NCI-H1930 (cell line): ENCODE measurements at regions not wholly inside any gene's neighbourhood (a gene's known extent, or its start where the extent isn't known, plus 50 kb on each side); places are given as distances from the start of the nearest gene placed in this dataset.
A peak's percentile ranks its signal among the peaks of the same experiment; 100 is the strongest.

Experiments
- DNase-seq, 2 experiments: peaks; one replicate each; lab custom pipeline; 2025; lab: John Stamatoyannopoulos, UW

- no peak for DNase-seq
Measured at GRCh38 chr10:131445623-131446022, 134.1 kb upstream of the TCERG1L start.

DNA sequence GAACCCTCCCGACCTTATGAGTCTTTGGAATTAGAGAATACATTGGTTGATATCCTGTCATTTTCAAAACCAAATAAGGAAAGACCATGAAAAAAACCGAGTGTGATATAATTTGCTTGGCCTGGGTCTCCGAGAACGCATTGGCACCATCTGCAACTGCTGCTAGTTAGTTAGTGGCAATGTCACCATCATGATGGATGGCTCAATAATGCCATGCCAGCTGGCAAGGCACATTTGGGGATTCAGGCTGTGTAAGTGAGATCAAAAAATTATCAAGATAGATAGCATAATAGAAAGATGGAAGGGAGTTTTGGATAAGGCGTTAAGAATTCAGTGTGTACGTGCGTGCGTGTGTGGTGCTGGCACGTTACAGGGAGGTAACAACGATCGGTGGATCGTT is 134.7 kb upstream of the TCERG1L start:
- DNase-seq = no peak

- no peak for DNase-seq
Measured at GRCh38 chr10:131448171-131448570, 136.7 kb upstream of the TCERG1L start.

DNA sequence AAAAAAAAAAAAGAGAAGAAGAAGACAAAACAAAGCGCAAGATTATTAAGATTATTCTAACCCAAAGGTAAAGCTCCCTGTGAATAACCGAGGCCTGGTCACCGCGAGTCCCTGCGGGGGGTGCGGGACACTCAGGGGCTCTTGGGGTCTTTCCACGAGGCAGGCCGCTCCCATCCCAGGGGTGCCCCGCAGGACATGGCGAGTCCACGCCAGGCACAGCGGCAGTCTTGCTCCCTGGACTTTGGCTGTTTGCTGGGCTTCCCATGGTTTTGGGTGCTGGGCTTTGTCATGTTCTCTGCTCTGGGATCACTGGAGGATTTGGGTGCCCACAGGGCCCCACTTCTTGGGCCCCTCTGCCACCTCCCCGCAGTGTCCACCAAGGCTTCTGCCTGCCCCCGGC is 137.4 kb upstream of the TCERG1L start:
- DNase-seq = no peak

GRCh38 chr10:131450216-131450765 is 138.8 kb upstream of the TCERG1L start:
- no peak for DNase-seq

DNA sequence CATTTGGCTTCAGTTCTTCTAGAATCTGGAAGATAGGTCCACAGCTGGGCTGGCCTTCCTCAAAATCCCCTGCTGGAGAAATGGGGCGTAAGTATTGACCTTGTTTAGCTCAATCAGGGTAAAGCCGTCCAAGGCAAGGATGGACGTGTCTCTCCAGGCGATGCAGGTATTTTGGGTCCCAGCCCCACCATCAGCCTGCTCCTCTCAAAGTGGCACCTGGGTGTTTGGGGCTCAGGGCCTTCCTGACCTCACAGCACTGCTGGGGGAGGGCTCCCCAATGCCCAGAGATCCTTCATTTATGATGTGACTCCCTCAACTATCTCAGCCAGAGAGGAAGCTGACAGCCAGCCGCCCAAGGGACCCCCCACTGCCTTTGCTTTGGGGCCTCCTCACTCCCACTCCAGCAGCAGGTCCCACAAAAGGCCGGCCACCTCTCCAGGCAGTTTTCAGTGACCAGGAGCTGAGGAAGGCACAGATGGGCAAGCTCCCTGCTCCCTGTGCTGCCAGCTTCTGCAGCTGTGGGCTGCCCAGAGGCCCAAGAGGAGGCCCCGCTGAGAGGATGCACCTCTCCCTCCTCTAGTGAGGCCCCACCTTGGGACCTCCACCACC is 140.0 kb upstream of the TCERG1L start:
- no peak for DNase-seq

DNA sequence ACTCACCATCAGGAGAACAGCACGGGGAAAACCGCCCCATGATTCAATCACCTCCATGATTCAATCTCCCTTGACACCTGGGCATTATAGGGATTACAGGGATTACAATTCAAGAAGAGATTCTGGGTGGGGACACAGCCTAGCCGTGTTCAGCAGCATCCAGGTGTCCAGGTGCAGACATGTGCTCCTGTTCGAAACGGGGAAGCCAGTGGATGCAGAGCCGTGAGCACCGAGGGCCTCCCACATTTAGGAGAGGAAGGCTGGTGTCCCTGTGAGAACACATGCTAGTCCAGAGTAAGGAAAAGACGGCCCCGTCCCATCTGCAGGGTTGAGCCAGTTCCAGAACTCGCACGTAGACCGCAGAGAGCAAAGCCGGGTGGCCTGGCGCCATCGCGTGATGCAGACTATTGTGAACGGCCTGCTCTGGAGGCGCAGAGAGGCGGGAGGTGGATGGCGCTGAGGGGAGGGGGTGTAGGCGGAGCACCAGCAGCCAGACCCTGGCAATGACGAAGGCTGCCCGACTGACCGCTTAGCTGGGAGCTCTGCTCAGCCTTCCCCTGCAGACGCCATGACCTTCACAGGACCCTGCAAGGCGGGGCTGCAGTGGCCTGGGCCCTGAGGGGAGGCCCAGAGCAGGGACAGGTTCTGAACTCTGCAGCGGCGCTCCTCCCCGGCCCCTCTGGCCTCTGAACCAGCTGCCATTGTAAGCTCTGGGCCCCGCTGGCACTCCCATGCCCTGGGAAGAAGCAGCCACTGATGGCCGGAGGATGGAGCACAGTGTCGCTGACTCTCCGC is 141.6 kb upstream of the TCERG1L start:
- no peak for DNase-seq

DNA sequence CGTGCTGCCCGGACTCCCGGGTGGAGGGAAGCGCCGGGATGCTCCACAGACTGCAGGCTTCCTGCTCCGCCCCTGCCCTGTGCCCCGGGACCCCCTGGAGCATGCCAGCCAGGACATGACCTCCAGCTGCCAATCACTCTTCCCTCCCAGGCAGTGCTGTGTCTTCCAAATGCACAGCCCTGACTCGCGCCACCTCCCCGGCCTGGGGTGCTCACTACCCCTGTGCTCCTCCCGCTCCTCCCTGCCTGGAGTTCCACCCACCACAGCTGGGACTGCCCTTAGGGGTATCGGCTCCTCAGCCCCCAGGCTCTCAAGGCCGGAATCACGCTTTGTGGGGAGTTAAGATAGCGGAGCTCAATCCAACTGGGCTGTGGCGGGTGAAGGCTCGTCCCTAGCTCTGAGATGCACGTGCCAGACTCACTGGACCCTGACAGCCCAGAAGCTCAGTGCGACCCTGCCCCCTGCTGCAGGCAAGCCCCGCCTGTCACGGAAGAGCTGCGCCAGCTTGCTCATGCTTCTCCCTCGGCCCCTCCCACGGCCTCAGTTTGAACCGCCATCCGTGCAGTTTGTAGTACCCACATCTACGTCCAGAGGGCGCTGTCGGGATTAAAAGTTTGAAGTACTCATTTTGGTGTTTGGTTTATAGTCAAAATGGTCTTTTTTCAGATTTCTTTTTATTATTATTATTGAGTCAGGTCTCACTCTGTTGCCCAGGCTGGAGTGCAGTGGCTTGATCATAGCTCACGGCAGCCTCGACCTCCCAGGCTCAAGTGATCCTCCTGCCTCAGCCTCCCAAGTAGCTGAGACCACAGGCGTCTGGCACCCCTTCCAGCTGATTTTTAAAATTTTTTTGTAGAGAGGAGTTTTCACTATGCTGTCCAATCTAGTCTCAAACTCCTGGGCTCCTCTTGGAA is 142.5 kb upstream of the TCERG1L start:
- peak in 1 of 2 experiments; percentile 8 for DNase-seq

- no peak for DNase-seq
Measured at GRCh38 chr10:131456411-131456810, 144.9 kb upstream of the TCERG1L start.

GRCh38 chr10:131461093-131461492 is 149.6 kb upstream of the TCERG1L start:
- no peak for DNase-seq

GRCh38 chr10:131464789-131465188 is 153.3 kb upstream of the TCERG1L start:
- no peak for DNase-seq

GRCh38 chr10:131469551-131469950 is 158.0 kb upstream of the TCERG1L start:
- no peak for DNase-seq

GRCh38 chr10:131473645-131474044 is 162.1 kb upstream of the TCERG1L start:
- DNase-seq = no peak

- DNase-seq = no peak
Measured at GRCh38 chr10:131474416-131474815, 162.9 kb upstream of the TCERG1L start.

- no peak for DNase-seq
Measured at GRCh38 chr10:131475043-131475442, 163.5 kb upstream of the TCERG1L start.

- no peak for DNase-seq
Measured at GRCh38 chr10:131475803-131476202, 164.3 kb upstream of the TCERG1L start.

- DNase-seq = no peak
Measured at GRCh38 chr10:131477457-131478121, 166.1 kb upstream of the TCERG1L start.

- no peak for DNase-seq
Measured at GRCh38 chr10:131478377-131478989, 167.0 kb upstream of the TCERG1L start.

GRCh38 chr10:131480066-131480465 is 168.5 kb upstream of the TCERG1L start:
- DNase-seq = no peak

DNA sequence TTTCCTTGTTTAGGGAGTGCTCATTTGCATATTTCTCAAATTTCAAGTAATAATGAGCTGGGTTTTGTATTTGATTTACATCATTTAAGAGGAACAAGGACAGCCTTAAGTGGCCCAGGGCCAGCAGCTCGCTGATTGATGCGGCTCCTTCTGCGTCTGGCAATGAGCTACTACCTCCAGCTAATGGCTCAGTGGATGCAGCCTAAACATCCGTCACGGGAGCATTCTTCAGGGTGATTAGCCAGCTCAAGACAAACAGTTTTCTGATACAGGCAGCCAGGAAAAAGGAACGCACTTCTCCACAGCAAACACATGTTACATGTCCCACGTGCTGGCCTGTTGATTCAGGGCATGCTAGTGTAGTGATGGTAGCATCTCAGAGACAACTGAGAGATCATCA is 169.3 kb upstream of the TCERG1L start:
- no peak for DNase-seq

DNA sequence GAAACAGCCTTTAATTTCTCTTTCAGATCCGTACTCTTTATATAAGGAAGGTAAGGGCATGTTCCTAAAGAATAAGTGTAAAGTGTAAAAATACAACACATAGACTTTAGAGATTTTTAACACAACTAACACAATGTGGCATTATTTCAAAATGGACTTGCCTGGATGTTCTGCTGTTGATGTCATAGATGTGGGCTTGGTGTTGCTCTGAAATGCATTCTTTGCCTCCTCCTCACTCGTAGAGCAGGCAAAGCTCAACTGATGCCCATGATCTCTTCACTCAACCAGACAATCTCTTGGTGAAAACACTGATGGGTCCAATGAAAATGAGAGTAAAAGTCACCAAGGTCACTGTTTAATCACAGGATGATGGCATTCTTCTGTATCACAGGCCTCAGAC is 174.2 kb upstream of the TCERG1L start:
- no peak for DNase-seq
